ENCODE measurements at regions not wholly inside any gene's neighbourhood (a gene's known extent, or its start where the extent isn't known, plus 50 kb on each side); places are given as distances from the start of the nearest gene placed in this dataset.

DNA sequence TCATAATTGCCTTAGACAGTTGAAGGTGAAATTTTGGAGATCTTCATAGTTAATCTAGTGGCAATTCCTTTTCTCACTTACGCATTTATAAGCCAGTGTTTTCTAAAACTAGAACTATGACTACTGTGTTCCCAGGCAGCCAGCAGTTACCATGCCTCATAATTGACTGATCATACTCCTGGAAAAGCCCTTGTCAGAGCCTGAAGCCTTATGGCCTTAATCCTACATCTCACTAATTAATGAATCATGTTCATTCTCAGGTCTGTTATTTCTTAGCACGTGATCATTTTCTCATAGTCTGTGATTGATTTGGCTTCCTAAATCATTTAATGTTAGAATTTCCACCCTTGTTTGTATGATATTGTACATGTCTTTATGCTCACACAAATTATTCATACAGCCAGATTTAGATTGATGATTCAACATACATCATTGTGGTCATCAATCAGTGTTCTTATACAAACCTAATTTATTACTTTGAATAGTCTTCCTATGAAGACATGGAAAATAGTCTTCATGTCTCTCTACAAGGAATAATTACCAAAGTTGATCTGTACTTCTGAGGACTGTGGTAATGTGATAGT lies 132.6 kb upstream of the ASCC3 start (continued):
- TF ChIP-seq, protein P1, sequence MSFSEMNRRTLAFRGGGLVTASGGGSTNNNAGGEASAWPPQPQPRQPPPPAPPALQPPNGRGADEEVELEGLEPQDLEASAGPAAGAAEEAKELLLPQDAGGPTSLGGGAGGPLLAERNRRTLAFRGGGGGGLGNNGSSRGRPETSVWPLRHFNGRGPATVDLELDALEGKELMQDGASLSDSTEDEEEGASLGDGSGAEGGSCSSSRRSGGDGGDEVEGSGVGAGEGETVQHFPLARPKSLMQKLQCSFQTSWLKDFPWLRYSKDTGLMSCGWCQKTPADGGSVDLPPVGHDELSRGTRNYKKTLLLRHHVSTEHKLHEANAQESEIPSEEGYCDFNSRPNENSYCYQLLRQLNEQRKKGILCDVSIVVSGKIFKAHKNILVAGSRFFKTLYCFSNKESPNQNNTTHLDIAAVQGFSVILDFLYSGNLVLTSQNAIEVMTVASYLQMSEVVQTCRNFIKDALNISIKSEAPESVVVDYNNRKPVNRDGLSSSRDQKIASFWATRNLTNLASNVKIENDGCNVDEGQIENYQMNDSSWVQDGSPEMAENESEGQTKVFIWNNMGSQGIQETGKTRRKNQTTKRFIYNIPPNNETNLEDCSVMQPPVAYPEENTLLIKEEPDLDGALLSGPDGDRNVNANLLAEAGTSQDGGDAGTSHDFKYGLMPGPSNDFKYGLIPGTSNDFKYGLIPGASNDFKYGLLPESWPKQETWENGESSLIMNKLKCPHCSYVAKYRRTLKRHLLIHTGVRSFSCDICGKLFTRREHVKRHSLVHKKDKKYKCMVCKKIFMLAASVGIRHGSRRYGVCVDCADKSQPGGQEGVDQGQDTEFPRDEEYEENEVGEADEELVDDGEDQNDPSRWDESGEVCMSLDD (tag by site-specific recombination; IDR thresholded peaks at IDR 0.05) = no peak
- no peak for TF ChIP-seq ZNF133 (tag by site-specific recombination; IDR thresholded peaks at IDR 0.05)
- no peak for TF ChIP-seq SP7 (tag by site-specific recombination; IDR thresholded peaks at IDR 0.05)
- TF ChIP-seq, protein P2, sequence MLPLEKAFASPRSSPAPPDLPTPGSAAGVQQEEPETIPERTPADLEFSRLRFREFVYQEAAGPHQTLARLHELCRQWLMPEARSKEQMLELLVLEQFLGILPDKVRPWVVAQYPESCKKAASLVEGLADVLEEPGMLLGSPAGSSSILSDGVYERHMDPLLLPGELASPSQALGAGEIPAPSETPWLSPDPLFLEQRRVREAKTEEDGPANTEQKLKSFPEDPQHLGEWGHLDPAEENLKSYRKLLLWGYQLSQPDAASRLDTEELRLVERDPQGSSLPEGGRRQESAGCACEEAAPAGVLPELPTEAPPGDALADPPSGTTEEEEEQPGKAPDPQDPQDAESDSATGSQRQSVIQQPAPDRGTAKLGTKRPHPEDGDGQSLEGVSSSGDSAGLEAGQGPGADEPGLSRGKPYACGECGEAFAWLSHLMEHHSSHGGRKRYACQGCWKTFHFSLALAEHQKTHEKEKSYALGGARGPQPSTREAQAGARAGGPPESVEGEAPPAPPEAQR (tag by site-specific recombination; IDR thresholded peaks at IDR 0.05) = no peak
- TF ChIP-seq ZNF391 (tag by site-specific recombination; IDR thresholded peaks at IDR 0.05; ENCODE audit: borderline replicate concordance, low read depth) = no peak
- no peak for TF ChIP-seq ZNF324 (tag by site-specific recombination; IDR thresholded peaks at IDR 0.05)
- no peak for TF ChIP-seq ZBTB21 (tag by site-specific recombination; IDR thresholded peaks at IDR 0.05)
- TF ChIP-seq ZNF658 (tag by site-specific recombination; IDR thresholded peaks at IDR 0.05) = no peak

DNA sequence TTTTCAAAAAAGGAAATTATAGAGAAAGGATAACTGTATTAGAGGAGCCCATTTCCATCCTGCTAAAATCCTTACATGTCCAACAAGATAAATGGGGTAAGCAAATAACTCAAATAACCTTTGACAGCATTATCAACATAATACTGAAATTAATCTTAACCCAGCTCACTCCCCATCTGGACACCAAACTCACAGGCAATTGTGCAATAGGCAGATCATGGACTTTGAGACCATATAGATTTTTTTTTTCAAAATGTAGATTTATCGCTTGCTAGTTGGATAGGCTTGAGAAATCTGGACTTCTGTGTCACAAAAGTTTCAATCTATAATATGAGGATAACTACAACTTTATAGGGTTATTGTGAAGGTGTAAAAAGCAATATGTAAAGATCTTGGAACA lies 134.4 kb upstream of the ASCC3 start:
- Histone ChIP-seq H3K36me3 (ENCODE audit: control insufficient read depth in 2 of 2, insufficient read depth in 1 of 2, low read length in 2 of 2) (no peaks in the 10 kb centered on the region), H3K27ac (ENCODE audit: extremely low read depth, low read depth, low read length) (no peak overlapping the region), H3K4me3 (ENCODE audit: low read depth, low read length) (no peak overlapping the region), H3K9me3 (ENCODE audit: control insufficient read depth, insufficient read depth, low read depth, low read length) (no peaks in the 10 kb centered on the region), H3K4me1 (ENCODE audit: control insufficient read depth, insufficient read depth, low read length) (no peaks in the 10 kb centered on the region)
- ChIA-PET POLR2A (no interaction called here), CTCF (interaction anchor here (1.0 kb wide), 1 partner anchor 10 kb away, joined by 3 read pairs; no protein-coding TSS in a partner anchor)
- TF ChIP-seq, protein P3, sequence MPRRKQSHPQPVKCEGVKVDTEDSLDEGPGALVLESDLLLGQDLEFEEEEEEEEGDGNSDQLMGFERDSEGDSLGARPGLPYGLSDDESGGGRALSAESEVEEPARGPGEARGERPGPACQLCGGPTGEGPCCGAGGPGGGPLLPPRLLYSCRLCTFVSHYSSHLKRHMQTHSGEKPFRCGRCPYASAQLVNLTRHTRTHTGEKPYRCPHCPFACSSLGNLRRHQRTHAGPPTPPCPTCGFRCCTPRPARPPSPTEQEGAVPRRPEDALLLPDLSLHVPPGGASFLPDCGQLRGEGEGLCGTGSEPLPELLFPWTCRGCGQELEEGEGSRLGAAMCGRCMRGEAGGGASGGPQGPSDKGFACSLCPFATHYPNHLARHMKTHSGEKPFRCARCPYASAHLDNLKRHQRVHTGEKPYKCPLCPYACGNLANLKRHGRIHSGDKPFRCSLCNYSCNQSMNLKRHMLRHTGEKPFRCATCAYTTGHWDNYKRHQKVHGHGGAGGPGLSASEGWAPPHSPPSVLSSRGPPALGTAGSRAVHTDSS (tag by site-specific recombination; IDR thresholded peaks at IDR 0.05) = no peak
- TF ChIP-seq, protein P4, sequence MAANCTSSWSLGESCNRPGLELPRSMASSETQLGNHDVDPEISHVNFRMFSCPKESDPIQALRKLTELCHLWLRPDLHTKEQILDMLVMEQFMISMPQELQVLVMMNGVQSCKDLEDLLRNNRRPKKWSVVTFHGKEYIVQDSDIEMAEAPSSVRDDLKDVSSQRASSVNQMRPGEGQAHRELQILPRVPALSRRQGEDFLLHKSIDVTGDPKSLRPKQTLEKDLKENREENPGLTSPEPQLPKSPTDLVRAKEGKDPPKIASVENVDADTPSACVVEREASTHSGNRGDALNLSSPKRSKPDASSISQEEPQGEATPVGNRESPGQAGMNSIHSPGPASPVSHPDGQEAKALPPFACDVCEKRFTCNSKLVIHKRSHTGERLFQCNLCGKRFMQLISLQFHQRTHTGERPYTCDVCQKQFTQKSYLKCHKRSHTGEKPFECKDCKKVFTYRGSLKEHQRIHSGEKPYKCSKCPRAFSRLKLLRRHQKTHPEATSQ (tag by site-specific recombination; IDR thresholded peaks at IDR 0.05) = no peak
- no peak for TF ChIP-seq ZNF560 (tag by site-specific recombination; IDR thresholded peaks at IDR 0.05; ENCODE audit: borderline replicate concordance)
- no peak for TF ChIP-seq ZNF623 (tag by site-specific recombination; IDR thresholded peaks at IDR 0.05)
- TF ChIP-seq ZNF670 (tag by site-specific recombination; IDR thresholded peaks at IDR 0.05; ENCODE audit: low read depth) = no peak
- no peak for TF ChIP-seq KLF7 (tag by site-specific recombination; IDR thresholded peaks at IDR 0.05; ENCODE audit: borderline replicate concordance)
- TF ChIP-seq ZNF423 (tag by site-specific recombination; IDR thresholded peaks at IDR 0.05) = no peak
- TF ChIP-seq, protein P5, sequence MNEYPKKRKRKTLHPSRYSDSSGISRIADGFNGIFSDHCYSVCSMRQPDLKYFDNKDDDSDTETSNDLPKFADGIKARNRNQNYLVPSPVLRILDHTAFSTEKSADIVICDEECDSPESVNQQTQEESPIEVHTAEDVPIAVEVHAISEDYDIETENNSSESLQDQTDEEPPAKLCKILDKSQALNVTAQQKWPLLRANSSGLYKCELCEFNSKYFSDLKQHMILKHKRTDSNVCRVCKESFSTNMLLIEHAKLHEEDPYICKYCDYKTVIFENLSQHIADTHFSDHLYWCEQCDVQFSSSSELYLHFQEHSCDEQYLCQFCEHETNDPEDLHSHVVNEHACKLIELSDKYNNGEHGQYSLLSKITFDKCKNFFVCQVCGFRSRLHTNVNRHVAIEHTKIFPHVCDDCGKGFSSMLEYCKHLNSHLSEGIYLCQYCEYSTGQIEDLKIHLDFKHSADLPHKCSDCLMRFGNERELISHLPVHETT (tag by site-specific recombination; IDR thresholded peaks at IDR 0.05) = no peak
